Vagina (tissue), 2 donors: ENCODE measurements at regions not wholly inside any gene's neighbourhood (a gene's known extent, or its start where the extent isn't known, plus 50 kb on each side); places are given as distances from the start of the nearest gene placed in this dataset.

Experiments
- POLR2A ChIP-seq, 2 donors: fragments of 450-650 bp; IDR thresholded peaks; one replicate each; pipeline ENCODE4 v1.6.1; 2017; ENCODE audit warnings: antibody characterized with exemption in 2 of 2, mild to moderate bottlenecking in 2 of 2, moderate library complexity in 2 of 2
- TF ChIP-seq, protein P1 (sequence below), 3 experiments: fragments of 450-650 bp in 2 of 3; fragments of 200-600 bp in 1 of 3; sonication (generic) in 1 of 3; IDR thresholded peaks; one replicate each; pipeline ENCODE4 v1.5.1; 2017 to 2019; ENCODE audit warnings: antibody characterized with exemption in 3 of 3, mild to moderate bottlenecking in 2 of 3, moderate library complexity in 2 of 3

DNA sequence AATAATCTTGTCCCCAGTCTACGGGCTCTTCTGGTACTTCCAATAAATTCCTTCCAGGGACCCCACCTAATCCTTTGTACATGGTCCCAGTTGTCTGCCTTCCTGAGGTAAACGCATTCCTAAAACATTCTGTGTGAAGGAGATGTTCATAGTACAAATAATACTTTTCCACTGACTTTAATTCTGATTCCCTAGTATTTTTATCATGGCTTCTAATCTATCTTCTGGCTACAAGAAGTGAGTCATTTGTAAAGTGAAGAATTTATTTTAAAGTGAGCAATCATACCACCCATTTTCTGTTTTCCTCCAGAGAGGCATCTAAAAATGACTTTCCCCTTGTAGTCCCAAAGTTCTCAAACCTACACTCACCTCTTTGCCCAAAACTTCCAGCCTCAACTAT is 65.9 kb upstream of the NUDT4 start:
- TF ChIP-seq, protein P1, sequence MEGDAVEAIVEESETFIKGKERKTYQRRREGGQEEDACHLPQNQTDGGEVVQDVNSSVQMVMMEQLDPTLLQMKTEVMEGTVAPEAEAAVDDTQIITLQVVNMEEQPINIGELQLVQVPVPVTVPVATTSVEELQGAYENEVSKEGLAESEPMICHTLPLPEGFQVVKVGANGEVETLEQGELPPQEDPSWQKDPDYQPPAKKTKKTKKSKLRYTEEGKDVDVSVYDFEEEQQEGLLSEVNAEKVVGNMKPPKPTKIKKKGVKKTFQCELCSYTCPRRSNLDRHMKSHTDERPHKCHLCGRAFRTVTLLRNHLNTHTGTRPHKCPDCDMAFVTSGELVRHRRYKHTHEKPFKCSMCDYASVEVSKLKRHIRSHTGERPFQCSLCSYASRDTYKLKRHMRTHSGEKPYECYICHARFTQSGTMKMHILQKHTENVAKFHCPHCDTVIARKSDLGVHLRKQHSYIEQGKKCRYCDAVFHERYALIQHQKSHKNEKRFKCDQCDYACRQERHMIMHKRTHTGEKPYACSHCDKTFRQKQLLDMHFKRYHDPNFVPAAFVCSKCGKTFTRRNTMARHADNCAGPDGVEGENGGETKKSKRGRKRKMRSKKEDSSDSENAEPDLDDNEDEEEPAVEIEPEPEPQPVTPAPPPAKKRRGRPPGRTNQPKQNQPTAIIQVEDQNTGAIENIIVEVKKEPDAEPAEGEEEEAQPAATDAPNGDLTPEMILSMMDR (IDR thresholded peaks at IDR 0.05) = no peak
- no peak for TF ChIP-seq POLR2A (IDR thresholded peaks at IDR 0.05)
